Gastrocnemius medialis (tissue), 4 donors: ENCODE measurements at regions not wholly inside any gene's neighbourhood (a gene's known extent, or its start where the extent isn't known, plus 50 kb on each side); places are given as distances from the start of the nearest gene placed in this dataset.

ENCODE experiments used
- POLR2A ChIP-seq, 2 donors: fragments of 450-650 bp; IDR thresholded peaks; one replicate each; pipeline ENCODE4 v1.6.1; 2017; ENCODE audit warnings: antibody characterized with exemption in 2 of 2, mild to moderate bottlenecking in 2 of 2, moderate library complexity in 2 of 2
- TF ChIP-seq, protein P1 (sequence below), 5 experiments: fragments of 450-650 bp in 3 of 5; fragments of 200-600 bp in 2 of 5; sonication (generic) in 2 of 5; IDR thresholded peaks in 4 of 5; conservative IDR thresholded peaks in 1 of 5; 1 replicate in 4 of 5; 2 replicates in 1 of 5; pipeline ENCODE4 v1.5.1; 2016 to 2019; ENCODE audit warnings: antibody characterized with exemption in 5 of 5, mild to moderate bottlenecking in 3 of 5, moderate library complexity in 3 of 5

DNA sequence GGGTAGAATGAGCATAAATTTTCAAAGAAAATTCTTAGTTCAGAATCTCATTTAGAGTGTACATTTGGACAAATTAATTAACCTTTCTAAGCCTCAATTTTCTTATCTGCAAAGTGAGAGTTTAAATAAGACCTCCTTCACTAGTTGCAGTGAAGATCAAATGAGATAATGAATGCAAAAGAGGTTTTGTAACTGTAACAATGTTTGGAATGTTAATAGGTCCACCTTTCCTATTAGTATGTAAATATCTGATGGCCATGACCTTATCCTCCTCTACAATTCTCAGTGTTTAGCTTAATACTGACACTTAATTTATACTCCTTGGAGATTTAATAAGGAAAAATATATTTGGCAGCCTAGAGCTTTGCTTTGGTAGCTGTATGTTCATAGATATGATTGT lies 138.8 kb downstream of the GABRG1 start:
- no peak for TF ChIP-seq POLR2A (IDR thresholded peaks at IDR 0.05)
- TF ChIP-seq, protein P1, sequence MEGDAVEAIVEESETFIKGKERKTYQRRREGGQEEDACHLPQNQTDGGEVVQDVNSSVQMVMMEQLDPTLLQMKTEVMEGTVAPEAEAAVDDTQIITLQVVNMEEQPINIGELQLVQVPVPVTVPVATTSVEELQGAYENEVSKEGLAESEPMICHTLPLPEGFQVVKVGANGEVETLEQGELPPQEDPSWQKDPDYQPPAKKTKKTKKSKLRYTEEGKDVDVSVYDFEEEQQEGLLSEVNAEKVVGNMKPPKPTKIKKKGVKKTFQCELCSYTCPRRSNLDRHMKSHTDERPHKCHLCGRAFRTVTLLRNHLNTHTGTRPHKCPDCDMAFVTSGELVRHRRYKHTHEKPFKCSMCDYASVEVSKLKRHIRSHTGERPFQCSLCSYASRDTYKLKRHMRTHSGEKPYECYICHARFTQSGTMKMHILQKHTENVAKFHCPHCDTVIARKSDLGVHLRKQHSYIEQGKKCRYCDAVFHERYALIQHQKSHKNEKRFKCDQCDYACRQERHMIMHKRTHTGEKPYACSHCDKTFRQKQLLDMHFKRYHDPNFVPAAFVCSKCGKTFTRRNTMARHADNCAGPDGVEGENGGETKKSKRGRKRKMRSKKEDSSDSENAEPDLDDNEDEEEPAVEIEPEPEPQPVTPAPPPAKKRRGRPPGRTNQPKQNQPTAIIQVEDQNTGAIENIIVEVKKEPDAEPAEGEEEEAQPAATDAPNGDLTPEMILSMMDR (IDR thresholded peaks at IDR 0.05 in 4 of 5, conservative IDR thresholded peaks at IDR 0.05 in 1 of 5), result no peak
